Mesenchymal stem cell (in vitro differentiated cells and primary cell): ENCODE measurements at regions not wholly inside any gene's neighbourhood (a gene's known extent, or its start where the extent isn't known, plus 50 kb on each side); places are given as distances from the start of the nearest gene placed in this dataset.

Source experiments
- DNase-seq: peaks from one replicate; pipeline ENCODE4 v3.0.0-alpha.2; 2013
- H2AFZ ChIP-seq: one replicate; pipeline ENCODE4 v1.6.1; 2013; ENCODE audit warnings: low read depth, mild to moderate bottlenecking, control low read depth, inconsistent platforms, low read length, moderate library complexity
- H2AK5ac ChIP-seq: 2 replicates; pipeline ENCODE4 v1.6.1; 2013; ENCODE audit warnings: low read length, moderate library complexity, mild to moderate bottlenecking, inconsistent platforms; ENCODE audit not compliant: severe bottlenecking
- H2BK120ac ChIP-seq: one replicate; pipeline ENCODE4 v1.6.1; 2013; ENCODE audit warnings: low read depth, mild to moderate bottlenecking, inconsistent platforms, low read length, moderate library complexity
- H2BK12ac ChIP-seq, 2 experiments: one replicate each; pipeline ENCODE4 v1.6.1; 2013; ENCODE audit warnings: inconsistent platforms in 2 of 2, low read length in 2 of 2, mild to moderate bottlenecking in 2 of 2, moderate library complexity in 2 of 2, control low read depth in 1 of 2
- H2BK15ac ChIP-seq: one replicate; pipeline ENCODE4 v1.6.1; 2013; ENCODE audit warnings: mild to moderate bottlenecking, low read depth, inconsistent platforms; ENCODE audit not compliant: poor library complexity, severe bottlenecking
- H2BK5ac ChIP-seq: 2 replicates; pipeline ENCODE4 v1.6.1; 2013; ENCODE audit warnings: low read depth, mild to moderate bottlenecking, low read length, control low read depth, inconsistent platforms; ENCODE audit not compliant: poor library complexity, severe bottlenecking
- H3K14ac ChIP-seq, 2 experiments: one replicate each; pipeline ENCODE4 v1.6.1; 2013; ENCODE audit warnings: inconsistent platforms in 2 of 2, low read length in 2 of 2, control low read depth in 1 of 2, mild to moderate bottlenecking in 1 of 2, moderate library complexity in 1 of 2
- H3K18ac ChIP-seq, 2 experiments: one replicate each; pipeline ENCODE4 v1.6.1; 2013; ENCODE audit warnings: inconsistent platforms in 2 of 2, low read length in 2 of 2, control low read depth in 1 of 2, low read depth in 1 of 2, mild to moderate bottlenecking in 1 of 2
- H3K23ac ChIP-seq, 2 experiments: one replicate each; pipeline ENCODE4 v1.6.1; 2013; ENCODE audit warnings: inconsistent platforms in 2 of 2, low read length in 2 of 2, mild to moderate bottlenecking in 2 of 2, moderate library complexity in 2 of 2, control low read depth in 1 of 2
- H3K27ac ChIP-seq: 2 replicates; pipeline ENCODE4 v1.5.1; 2013; ENCODE audit warnings: mild to moderate bottlenecking, moderate library complexity, low read length, control low read depth, inconsistent platforms; ENCODE audit not compliant: poor library complexity, severe bottlenecking
- H3K27me3 ChIP-seq, 2 experiments: 2 replicates each; pipeline versions ENCODE4 v1.6.1 to v1.7.0; 2013; ENCODE audit warnings: low read length in 2 of 2, mild to moderate bottlenecking in 2 of 2, moderate library complexity in 2 of 2, control low read depth in 1 of 2, inconsistent platforms in 1 of 2; ENCODE audit not compliant: control insufficient read depth in 1 of 2, insufficient read depth in 1 of 2
- H3K36me3 ChIP-seq, 2 experiments: 2 replicates each; pipeline versions ENCODE4 v1.6.1 to v1.7.0; 2013; ENCODE audit warnings: low read length in 2 of 2, control low read depth in 1 of 2, inconsistent platforms in 1 of 2, low read depth in 1 of 2, mild to moderate bottlenecking in 1 of 2; ENCODE audit not compliant: insufficient read depth in 2 of 2, control insufficient read depth in 1 of 2
- H3K4ac ChIP-seq, 2 experiments: one replicate each; pipeline ENCODE4 v1.6.1; 2013; ENCODE audit warnings: inconsistent platforms in 2 of 2, low read length in 2 of 2, mild to moderate bottlenecking in 2 of 2, moderate library complexity in 2 of 2, control low read depth in 1 of 2, low read depth in 1 of 2
- H3K4me1 ChIP-seq: 2 replicates; pipeline ENCODE4 v1.6.1; 2013; ENCODE audit warnings: low read depth, low read length, control low read depth; ENCODE audit not compliant: control insufficient read depth, insufficient read depth
- H3K4me2 ChIP-seq: 2 replicates; pipeline ENCODE4 v1.6.1; 2013; ENCODE audit warnings: low read length, mild to moderate bottlenecking, inconsistent platforms; ENCODE audit not compliant: poor library complexity, severe bottlenecking
- H3K4me3 ChIP-seq, 2 experiments: 2 replicates each; pipeline versions ENCODE4 v1.5.1 to v1.7.0; 2013; ENCODE audit warnings: low read length in 2 of 2, mild to moderate bottlenecking in 2 of 2, control low read depth in 1 of 2, low read depth in 1 of 2; ENCODE audit not compliant: insufficient read depth in 1 of 2
- H3K79me1 ChIP-seq: replicated peaks from 2 replicates; pipeline ENCODE4 v1.6.1; 2013; ENCODE audit warnings: mild to moderate bottlenecking, control low read depth, low read length, inconsistent platforms; ENCODE audit not compliant: poor library complexity, severe bottlenecking
- H3K9ac ChIP-seq: 2 replicates; pipeline ENCODE4 v1.7.0; 2013; ENCODE audit warnings: mild to moderate bottlenecking, low read length, moderate library complexity
- H3K9me3 ChIP-seq: 2 replicates; pipeline ENCODE4 v1.7.0; 2013; ENCODE audit warnings: mild to moderate bottlenecking, low read length; ENCODE audit not compliant: control insufficient read depth
- H4K8ac ChIP-seq: one replicate; pipeline ENCODE4 v1.6.1; 2013; ENCODE audit warnings: inconsistent platforms, mild to moderate bottlenecking, low read length, moderate library complexity
- H4K91ac ChIP-seq: one replicate; pipeline ENCODE4 v1.6.1; 2013; ENCODE audit warnings: mild to moderate bottlenecking, low read length, inconsistent platforms
- WGBS: methylation state at CpG from one replicate; pipeline ENCODE4 v1.1.7; 2013; ENCODE audit warnings: mixed read lengths; 5-methylcytosine and 5-hydroxymethylcytosine counted together

- Histone ChIP-seq H2BK15ac (no peak overlapping the region), H4K8ac (no peak overlapping the region), H4K91ac (no peak overlapping the region), H3K27me3 (no peaks in the 10 kb centered on the region), H3K18ac (no peak overlapping the region), H2BK5ac (no peak overlapping the region), H2BK120ac (no peak overlapping the region), H3K9ac (no peak overlapping the region), H3K36me3 (no peaks in the 10 kb centered on the region), H3K4me1 (no peaks in the 10 kb centered on the region), H3K79me1 (no peaks in the 10 kb centered on the region), H2AFZ (no peak overlapping the region), H3K23ac (no peak overlapping the region), H3K4me3 (no peak overlapping the region), H3K27ac (no peak overlapping the region), H2BK12ac (no peak overlapping the region), H3K14ac (no peak overlapping the region), H3K9me3 (peaks cover 3% of the 10 kb centered on the region), H3K4ac (no peak overlapping the region), H2AK5ac (no peak overlapping the region), H3K4me2 (no peak overlapping the region)
- DNase-seq: no peak
- WGBS: 60% methylated on average over 2 of the region's 3 CpGs
Observed at GRCh38 chr6:147942363-147942762, 400.3 kb upstream of the SASH1 start.

- no peak overlapping the region for H3K4me3 ChIP-seq
- H3K4me1 ChIP-seq: no peaks in the 10 kb centered on the region
- peaks cover 3% of the 10 kb centered on the region for H3K9me3 ChIP-seq
- H3K14ac ChIP-seq: no peak overlapping the region
- H3K27me3 ChIP-seq: no peaks in the 10 kb centered on the region
- H3K4ac ChIP-seq: no peak overlapping the region
- H4K8ac ChIP-seq: no peak overlapping the region
- H2AFZ ChIP-seq: no peak overlapping the region
- H2AK5ac ChIP-seq: no peak overlapping the region
- no peaks in the 10 kb centered on the region for H3K79me1 ChIP-seq
- no peak overlapping the region for H3K9ac ChIP-seq
- no peak overlapping the region for H2BK15ac ChIP-seq
- H3K36me3 ChIP-seq: no peaks in the 10 kb centered on the region
- DNase-seq: no peak
- no peak overlapping the region for H2BK5ac ChIP-seq
- H2BK120ac ChIP-seq: no peak overlapping the region
- H4K91ac ChIP-seq: no peak overlapping the region
- H3K27ac ChIP-seq: no peak overlapping the region
- no peak overlapping the region for H3K23ac ChIP-seq
- H3K4me2 ChIP-seq: no peak overlapping the region
- H2BK12ac ChIP-seq: no peak overlapping the region
- H3K18ac ChIP-seq: no peak overlapping the region
- 91% methylated on average over 5 of the region's 5 CpGs for WGBS
Observed at GRCh38 chr6:147944122-147944521, 398.5 kb upstream of the SASH1 start.

- WGBS: 88% methylated on average over 2 of the region's 3 CpGs
- H2AFZ ChIP-seq: no peak overlapping the region
- no peak overlapping the region for H4K91ac ChIP-seq
Observed at GRCh38 chr6:147947521-147947920, 395.1 kb upstream of the SASH1 start.

GRCh38 chr6:147949981-147950622 lies 392.5 kb upstream of the SASH1 start:
- H3K4ac ChIP-seq: peak overlapping the region in 1 of 2 experiments; percentile 1
- H3K9ac ChIP-seq: no peak overlapping the region
- peak overlapping the region; percentile 31 for H4K91ac ChIP-seq
- no peak overlapping the region for H2BK120ac ChIP-seq
- no peak overlapping the region for H3K4me3 ChIP-seq
- peak; percentile 26 for DNase-seq
- no peaks in the 10 kb centered on the region for H3K79me1 ChIP-seq
- no peak overlapping the region for H2BK15ac ChIP-seq
- H3K36me3 ChIP-seq: no peaks in the 10 kb centered on the region
- peaks cover 5% of the 10 kb centered on the region for H3K4me1 ChIP-seq
- H3K27ac ChIP-seq: no peak overlapping the region
- H2BK12ac ChIP-seq: peak overlapping the region; percentile 71 to 93
- H2BK5ac ChIP-seq: no peak overlapping the region
- no peak overlapping the region for H3K23ac ChIP-seq
- H2AK5ac ChIP-seq: no peak overlapping the region
- H3K9me3 ChIP-seq: no peaks in the 10 kb centered on the region
- no peak overlapping the region for H3K4me2 ChIP-seq
- no peak overlapping the region for H3K14ac ChIP-seq
- peak overlapping the region; percentile 3 for H2AFZ ChIP-seq
- peak overlapping the region; percentile 49 to 87 for H3K18ac ChIP-seq
- WGBS: 69% methylated on average over 3 of the region's 6 CpGs
- no peaks in the 10 kb centered on the region for H3K27me3 ChIP-seq
- peak overlapping the region; percentile 63 for H4K8ac ChIP-seq

More at GRCh38 chr6:147947521-147947920, 395.1 kb upstream of the SASH1 start:
- Histone ChIP-seq H3K4ac (no peak overlapping the region), H3K79me1 (no peaks in the 10 kb centered on the region), H3K23ac (no peak overlapping the region), H3K4me3 (no peak overlapping the region), H3K9ac (no peak overlapping the region), H2BK120ac (no peak overlapping the region), H2AK5ac (no peak overlapping the region), H2BK15ac (no peak overlapping the region), H3K18ac (no peak overlapping the region), H3K14ac (no peak overlapping the region), H3K27ac (no peak overlapping the region), H4K8ac (no peak overlapping the region), H3K9me3 (peaks cover 3% of the 10 kb centered on the region), H3K4me2 (no peak overlapping the region), H2BK5ac (no peak overlapping the region), H3K36me3 (no peaks in the 10 kb centered on the region), H3K4me1 (peaks cover 5% of the 10 kb centered on the region), H2BK12ac (no peak overlapping the region), H3K27me3 (no peaks in the 10 kb centered on the region)
- DNase-seq: no peak
